ENCODE measurements at regions not wholly inside any gene's neighbourhood (a gene's known extent, or its start where the extent isn't known, plus 50 kb on each side); places are given as distances from the start of the nearest gene placed in this dataset.

GRCh38 chr12:66768293-66768692 is 89.4 kb upstream of the GRIP1 start:
- Histone ChIP-seq H3K9me3 (no peaks in the 10 kb centered on the region), H3K9ac (no peak overlapping the region), H3K27ac (no peak overlapping the region), H3K4me2 (no peak overlapping the region), H4K20me1 (no peaks in the 10 kb centered on the region), H3K27me3 (no peaks in the 10 kb centered on the region), H3K4me3 (no peak overlapping the region), H3K4me1 (peaks cover 17% of the 10 kb centered on the region), H3K36me3 (no peaks in the 10 kb centered on the region)
- TF ChIP-seq Cebpa-rat (IDR thresholded peaks at IDR 0.05) = no peak

GRCh38 chr12:66774929-66775328 is 96.1 kb upstream of the GRIP1 start:
- H4K20me1 ChIP-seq = 0 out of 2 replicates have a peak, but pooled peaks cover 6% of the 10 kb centered on the region
- H3K4me3 ChIP-seq = no peak overlapping the region
- H3K36me3 ChIP-seq = no peaks in the 10 kb centered on the region
- no peak overlapping the region for H3K27ac ChIP-seq
- TF ChIP-seq Cebpa-rat (IDR thresholded peaks at IDR 0.05) = no peak
- no peaks in the 10 kb centered on the region for H3K4me1 ChIP-seq
- no peaks in the 10 kb centered on the region for H3K27me3 ChIP-seq
- H3K9ac ChIP-seq = no peak overlapping the region
- no peak overlapping the region for H3K4me2 ChIP-seq
- no peaks in the 10 kb centered on the region for H3K9me3 ChIP-seq

- Histone ChIP-seq H4K20me1 (0 out of 2 replicates have a peak, but pooled peaks cover 6% of the 10 kb centered on the region), H3K4me2 (no peak overlapping the region), H3K9ac (no peak overlapping the region), H3K9me3 (no peaks in the 10 kb centered on the region), H3K4me3 (no peak overlapping the region), H3K36me3 (no peaks in the 10 kb centered on the region), H3K27me3 (no peaks in the 10 kb centered on the region), H3K27ac (no peak overlapping the region), H3K4me1 (no peaks in the 10 kb centered on the region)
- TF ChIP-seq Cebpa-rat (IDR thresholded peaks at IDR 0.05) = no peak
Observed at GRCh38 chr12:66775871-66776270, 97.0 kb upstream of the GRIP1 start.

GRCh38 chr12:66776974-66777373 is 98.1 kb upstream of the GRIP1 start:
- H3K4me3 ChIP-seq = no peak overlapping the region
- no peaks in the 10 kb centered on the region for H3K36me3 ChIP-seq
- 0 out of 2 replicates have a peak, but pooled peaks cover 6% of the 10 kb centered on the region for H4K20me1 ChIP-seq
- H3K9ac ChIP-seq = no peak overlapping the region
- no peak overlapping the region for H3K4me2 ChIP-seq
- no peak overlapping the region for H3K27ac ChIP-seq
- H3K4me1 ChIP-seq = no peaks in the 10 kb centered on the region
- TF ChIP-seq Cebpa-rat (IDR thresholded peaks at IDR 0.05) = no peak
- H3K9me3 ChIP-seq = no peaks in the 10 kb centered on the region
- no peaks in the 10 kb centered on the region for H3K27me3 ChIP-seq

GRCh38 chr12:66779466-66779865 is 100.6 kb upstream of the GRIP1 start:
- H3K27ac ChIP-seq = no peak overlapping the region
- H3K9ac ChIP-seq = no peak overlapping the region
- no peaks in the 10 kb centered on the region for H3K9me3 ChIP-seq
- H4K20me1 ChIP-seq = 0 out of 2 replicates have a peak, but pooled peaks cover 6% of the 10 kb centered on the region
- no peak overlapping the region for H3K4me3 ChIP-seq
- H3K4me1 ChIP-seq = no peaks in the 10 kb centered on the region
- no peak for TF ChIP-seq Cebpa-rat (IDR thresholded peaks at IDR 0.05)
- no peaks in the 10 kb centered on the region for H3K27me3 ChIP-seq
- H3K4me2 ChIP-seq = no peak overlapping the region
- H3K36me3 ChIP-seq = no peaks in the 10 kb centered on the region

- no peak overlapping the region for H3K4me2 ChIP-seq
- no peak for TF ChIP-seq Cebpa-rat (IDR thresholded peaks at IDR 0.05)
- no peaks in the 10 kb centered on the region for H3K27me3 ChIP-seq
- H3K36me3 ChIP-seq = no peaks in the 10 kb centered on the region
- H3K4me1 ChIP-seq = no peaks in the 10 kb centered on the region
- no peaks in the 10 kb centered on the region for H3K9me3 ChIP-seq
- H3K4me3 ChIP-seq = no peak overlapping the region
- no peak overlapping the region for H3K27ac ChIP-seq
- H4K20me1 ChIP-seq = no peaks in the 10 kb centered on the region
- no peak overlapping the region for H3K9ac ChIP-seq
Observed at GRCh38 chr12:66786531-66787308, 107.8 kb upstream of the GRIP1 start.

GRCh38 chr12:66799551-66799950 is 120.7 kb upstream of the GRIP1 start:
- Histone ChIP-seq H4K20me1 (no peaks in the 10 kb centered on the region), H3K27me3 (no peaks in the 10 kb centered on the region), H3K9ac (no peak overlapping the region), H3K36me3 (no peaks in the 10 kb centered on the region), H3K4me2 (no peak overlapping the region), H3K4me1 (no peaks in the 10 kb centered on the region), H3K4me3 (no peak overlapping the region), H3K27ac (no peak overlapping the region), H3K9me3 (no peaks in the 10 kb centered on the region)
- TF ChIP-seq Cebpa-rat (IDR thresholded peaks at IDR 0.05) = no peak

- H3K4me1 ChIP-seq = no peaks in the 10 kb centered on the region
- TF ChIP-seq Cebpa-rat (IDR thresholded peaks at IDR 0.05) = no peak
- H3K4me3 ChIP-seq = no peak overlapping the region
- no peaks in the 10 kb centered on the region for H3K9me3 ChIP-seq
- no peaks in the 10 kb centered on the region for H3K36me3 ChIP-seq
- no peaks in the 10 kb centered on the region for H4K20me1 ChIP-seq
- no peak overlapping the region for H3K9ac ChIP-seq
- no peaks in the 10 kb centered on the region for H3K27me3 ChIP-seq
- H3K27ac ChIP-seq = no peak overlapping the region
- no peak overlapping the region for H3K4me2 ChIP-seq
Observed at GRCh38 chr12:66800046-66800445, 121.2 kb upstream of the GRIP1 start.

- Histone ChIP-seq H3K9me3 (no peaks in the 10 kb centered on the region), H3K9ac (no peak overlapping the region), H3K4me3 (no peak overlapping the region), H3K27ac (no peak overlapping the region), H3K36me3 (no peaks in the 10 kb centered on the region), H4K20me1 (no peaks in the 10 kb centered on the region), H3K27me3 (no peaks in the 10 kb centered on the region), H3K4me2 (no peak overlapping the region), H3K4me1 (no peaks in the 10 kb centered on the region)
- TF ChIP-seq Cebpa-rat (IDR thresholded peaks at IDR 0.05) = no peak
Observed at GRCh38 chr12:66803930-66804329, 125.1 kb upstream of the GRIP1 start.

GRCh38 chr12:66804563-66804974 is 125.7 kb upstream of the GRIP1 start:
- Histone ChIP-seq H3K4me1 (no peaks in the 10 kb centered on the region), H3K27ac (no peak overlapping the region), H3K9ac (no peak overlapping the region), H4K20me1 (no peaks in the 10 kb centered on the region), H3K36me3 (no peaks in the 10 kb centered on the region), H3K9me3 (no peaks in the 10 kb centered on the region), H3K27me3 (no peaks in the 10 kb centered on the region), H3K4me3 (no peak overlapping the region), H3K4me2 (no peak overlapping the region)
- TF ChIP-seq Cebpa-rat (IDR thresholded peaks at IDR 0.05) = no peak
